ENCODE measurements at regions not wholly inside any gene's neighbourhood (a gene's known extent, or its start where the extent isn't known, plus 50 kb on each side); places are given as distances from the start of the nearest gene placed in this dataset.

DNA sequence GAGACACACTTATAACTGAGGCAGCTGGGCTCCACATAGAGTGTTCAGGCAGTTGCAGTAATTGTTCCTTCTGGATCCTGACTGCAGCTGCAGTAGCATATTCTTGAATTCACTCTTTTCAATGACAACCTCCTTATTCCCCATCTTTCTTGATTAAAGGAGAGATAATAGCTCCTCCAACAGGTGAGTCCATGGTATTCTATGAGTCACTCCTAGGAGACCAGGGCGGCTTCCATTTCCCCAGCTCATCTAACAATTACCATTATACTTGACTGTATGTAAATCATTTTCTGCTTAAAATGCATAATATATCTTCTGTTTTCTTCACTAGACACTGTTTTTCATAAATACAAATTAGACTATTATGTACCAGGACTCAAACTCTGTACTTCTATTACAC lies 62.4 kb downstream of the TENT5A start:
- TF ChIP-seq, protein P1, sequence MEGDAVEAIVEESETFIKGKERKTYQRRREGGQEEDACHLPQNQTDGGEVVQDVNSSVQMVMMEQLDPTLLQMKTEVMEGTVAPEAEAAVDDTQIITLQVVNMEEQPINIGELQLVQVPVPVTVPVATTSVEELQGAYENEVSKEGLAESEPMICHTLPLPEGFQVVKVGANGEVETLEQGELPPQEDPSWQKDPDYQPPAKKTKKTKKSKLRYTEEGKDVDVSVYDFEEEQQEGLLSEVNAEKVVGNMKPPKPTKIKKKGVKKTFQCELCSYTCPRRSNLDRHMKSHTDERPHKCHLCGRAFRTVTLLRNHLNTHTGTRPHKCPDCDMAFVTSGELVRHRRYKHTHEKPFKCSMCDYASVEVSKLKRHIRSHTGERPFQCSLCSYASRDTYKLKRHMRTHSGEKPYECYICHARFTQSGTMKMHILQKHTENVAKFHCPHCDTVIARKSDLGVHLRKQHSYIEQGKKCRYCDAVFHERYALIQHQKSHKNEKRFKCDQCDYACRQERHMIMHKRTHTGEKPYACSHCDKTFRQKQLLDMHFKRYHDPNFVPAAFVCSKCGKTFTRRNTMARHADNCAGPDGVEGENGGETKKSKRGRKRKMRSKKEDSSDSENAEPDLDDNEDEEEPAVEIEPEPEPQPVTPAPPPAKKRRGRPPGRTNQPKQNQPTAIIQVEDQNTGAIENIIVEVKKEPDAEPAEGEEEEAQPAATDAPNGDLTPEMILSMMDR (conservative IDR thresholded peaks at IDR 0.05; ENCODE audit: low read length) = no peak
- TF ChIP-seq EZH2phosphoT487 (IDR thresholded peaks at IDR 0.05; ENCODE audit: borderline replicate concordance, low read depth, low read length) = no peak
